HG02884 (cell line): ENCODE measurements at regions not wholly inside any gene's neighbourhood (a gene's known extent, or its start where the extent isn't known, plus 50 kb on each side); places are given as distances from the start of the nearest gene placed in this dataset.
"Not testable (repeated sequence)": the region's sequence is repeated elsewhere in the genome, so short reads cannot be mapped to it uniquely, and the experiment has no call there.

Experiments
- ATAC-seq: cut with Tn5 transposase; IDR thresholded peaks from one replicate; pipeline ENCODE4 v1.9.1; 2021; ENCODE audit warnings: mild to moderate bottlenecking, moderate library complexity; ENCODE audit not compliant: unreplicated experiment

DNA sequence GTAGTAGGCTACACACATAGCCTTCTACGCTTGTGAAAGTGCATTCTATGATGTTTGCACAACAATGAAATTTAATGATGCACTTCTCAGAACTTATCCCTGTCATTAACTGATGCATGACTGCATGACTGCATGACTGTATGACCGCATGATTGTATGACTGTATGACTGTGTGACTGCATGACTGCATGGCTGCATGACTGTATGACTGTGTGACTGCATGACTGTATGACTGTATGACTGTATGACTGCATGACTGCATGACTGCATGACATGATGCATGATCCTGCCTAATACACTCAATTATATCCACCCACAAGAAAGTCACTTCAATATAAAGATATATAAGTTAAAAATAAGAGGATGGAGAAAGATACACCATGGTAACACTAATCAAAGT lies 365.4 kb upstream of the FSIP2 start:
- ATAC-seq, result no peak

DNA sequence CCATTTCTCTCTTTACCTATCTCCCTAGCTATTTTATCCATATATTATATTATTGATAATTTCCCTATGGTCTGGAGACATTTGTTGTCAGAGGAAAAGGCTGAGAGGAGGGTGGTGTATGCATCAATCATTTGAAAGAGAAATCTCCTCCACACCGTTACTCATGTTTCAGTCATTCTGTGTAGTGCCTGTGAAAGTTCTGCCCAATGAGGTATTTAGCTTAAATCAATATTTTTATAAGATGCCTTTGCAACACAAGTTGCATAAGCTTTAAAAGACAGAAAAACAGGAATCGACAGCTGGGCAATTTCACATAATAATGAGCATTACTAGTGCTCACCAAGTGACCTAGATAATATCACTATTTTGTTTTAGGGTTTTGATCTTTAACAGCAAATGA lies 363.7 kb upstream of the FSIP2 start:
- no peak for ATAC-seq

DNA sequence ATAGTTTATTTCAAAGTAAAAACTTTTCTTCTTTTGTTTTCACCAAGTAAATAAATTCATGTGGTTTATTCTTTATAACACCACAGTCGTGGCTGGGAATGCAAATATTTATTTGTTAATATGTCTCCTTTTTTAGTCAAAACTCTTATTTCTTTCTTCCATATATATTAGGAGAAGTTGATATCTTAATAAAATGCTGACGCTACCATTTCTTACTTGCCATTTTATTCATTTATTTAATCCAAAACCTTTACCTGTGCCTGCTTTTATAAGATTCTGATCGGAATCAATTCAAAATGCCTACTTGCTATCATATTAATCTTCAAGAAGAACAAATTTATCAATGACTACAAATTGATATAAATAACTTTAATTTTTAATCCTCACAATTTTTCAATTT lies 362.9 kb upstream of the FSIP2 start:
- no peak for ATAC-seq

DNA sequence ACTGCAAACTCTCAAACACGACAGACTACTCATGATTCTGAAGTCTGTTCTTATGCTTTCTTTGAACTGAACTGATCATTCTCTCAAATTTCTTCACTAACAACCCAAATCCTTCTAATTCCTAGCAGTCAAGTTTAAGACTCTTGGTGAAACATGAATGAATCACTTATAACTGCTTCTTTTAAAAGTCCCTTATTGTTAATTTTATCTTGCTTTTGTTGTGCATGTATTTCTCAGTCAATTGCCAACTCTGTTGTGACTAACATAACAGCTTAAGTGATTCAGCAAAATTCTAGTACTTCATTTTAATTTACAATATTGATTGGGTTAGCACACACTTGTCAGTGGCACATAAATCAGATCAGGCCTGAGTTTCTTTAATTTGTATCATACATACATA lies 357.0 kb upstream of the FSIP2 start:
- no peak for ATAC-seq

DNA sequence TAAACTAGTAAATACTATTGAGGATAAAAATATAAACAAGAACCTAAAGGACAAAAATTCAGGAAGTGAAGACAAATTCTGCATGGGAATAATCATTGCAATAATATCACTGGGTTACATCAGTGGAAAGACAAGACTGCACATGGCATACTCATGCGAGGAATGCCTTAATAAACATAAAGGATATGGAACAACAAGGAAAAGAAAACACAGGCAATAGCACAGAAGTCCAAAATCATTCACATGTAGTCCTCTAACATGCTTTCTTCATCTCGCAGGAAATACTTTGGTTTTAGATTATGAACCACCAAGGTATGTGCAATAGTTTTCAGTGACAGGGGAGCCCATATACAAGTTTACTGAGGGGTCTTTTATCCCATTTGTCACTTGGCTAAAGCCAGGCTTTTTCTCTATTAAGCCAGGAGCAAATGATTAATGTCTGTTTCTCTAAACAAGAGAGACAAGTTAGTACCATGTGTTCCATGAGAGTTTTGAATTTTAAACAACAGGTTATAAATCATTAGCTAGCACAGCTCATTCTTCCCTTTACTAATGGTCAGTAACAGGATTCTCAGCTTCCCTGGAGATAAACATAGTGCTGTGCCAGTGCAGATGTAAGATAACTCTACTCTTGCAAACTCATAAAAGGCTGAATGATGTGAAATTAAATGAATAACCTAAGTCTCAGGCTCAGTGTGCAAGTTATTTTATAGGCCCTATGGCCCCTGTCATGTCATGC lies 353.6 kb upstream of the FSIP2 start:
- no peak for ATAC-seq

DNA sequence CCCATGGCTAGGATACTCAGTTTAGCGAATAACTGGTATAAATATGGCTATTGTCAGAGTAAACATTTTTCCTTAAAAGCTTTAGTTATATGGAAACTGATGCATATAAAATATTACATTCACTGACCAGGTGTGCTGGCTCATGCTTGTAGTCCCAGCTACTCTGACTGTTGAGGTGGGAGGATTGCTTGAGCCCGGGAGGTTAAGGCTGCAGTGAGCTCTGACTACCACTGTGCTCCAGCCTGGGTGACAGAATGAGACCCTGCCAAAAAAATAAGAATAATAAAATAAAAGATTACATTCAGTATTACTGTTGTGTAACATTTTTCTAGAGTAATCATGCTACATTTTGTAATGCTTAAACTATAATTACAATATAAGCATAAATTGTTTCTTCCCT lies 350.4 kb upstream of the FSIP2 start:
- ATAC-seq, result no peak

DNA sequence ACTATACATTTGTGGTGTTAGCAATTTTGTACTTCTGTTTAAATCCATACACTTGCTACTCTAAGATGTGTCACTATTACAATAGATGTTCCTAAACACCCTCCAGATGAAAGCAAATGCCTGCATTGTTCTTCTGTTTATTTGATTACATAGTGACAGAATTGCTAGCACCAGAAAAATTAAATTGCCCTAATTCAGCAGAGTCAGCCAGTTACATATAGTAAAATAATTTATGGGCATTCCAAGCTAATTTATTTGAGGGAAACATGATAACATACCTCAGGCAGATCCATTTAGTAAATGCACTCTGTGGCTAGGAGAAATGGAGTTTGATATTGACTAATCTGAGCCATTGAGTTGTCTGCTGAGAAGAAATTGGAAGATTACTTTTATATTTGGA lies 347.1 kb upstream of the FSIP2 start:
- no peak for ATAC-seq

DNA sequence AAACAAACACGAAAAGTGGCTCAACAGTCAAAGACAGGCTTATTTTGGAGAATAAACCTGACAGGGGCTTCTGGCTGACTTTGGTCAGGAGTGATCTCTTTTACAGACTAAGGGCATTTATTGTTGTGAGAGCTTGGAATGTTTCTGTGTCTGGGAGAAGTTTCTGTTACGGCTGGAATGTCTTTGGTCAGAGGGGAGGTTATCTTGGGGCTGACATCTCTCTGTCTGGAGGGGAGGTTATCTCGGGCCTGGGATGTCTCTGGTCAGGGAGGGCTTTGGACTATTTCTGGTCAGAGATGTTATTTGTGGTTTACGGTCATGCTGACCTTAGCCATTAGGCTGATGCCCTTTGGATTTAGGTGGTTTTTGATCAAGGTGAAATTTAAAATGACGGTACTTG lies 345.5 kb upstream of the FSIP2 start:
- ATAC-seq, result no peak

DNA sequence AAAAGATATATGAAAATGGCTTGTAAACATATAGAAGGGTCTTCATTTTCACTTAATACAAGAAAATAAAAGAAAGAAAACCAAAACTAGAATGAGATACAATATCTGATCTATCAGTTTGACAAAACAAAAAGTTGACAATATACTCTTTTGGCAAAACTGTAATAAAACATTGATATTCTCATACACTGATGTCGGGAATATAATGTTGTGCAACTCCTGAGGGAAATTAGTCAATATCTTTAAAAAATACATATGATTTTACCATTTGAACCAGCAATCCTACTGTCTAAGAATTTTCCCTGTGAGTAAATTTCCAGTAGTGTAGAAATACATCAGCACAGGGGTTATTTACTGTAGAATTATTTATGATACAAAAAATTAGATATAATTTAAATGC lies 336.1 kb upstream of the FSIP2 start:
- no peak for ATAC-seq

DNA sequence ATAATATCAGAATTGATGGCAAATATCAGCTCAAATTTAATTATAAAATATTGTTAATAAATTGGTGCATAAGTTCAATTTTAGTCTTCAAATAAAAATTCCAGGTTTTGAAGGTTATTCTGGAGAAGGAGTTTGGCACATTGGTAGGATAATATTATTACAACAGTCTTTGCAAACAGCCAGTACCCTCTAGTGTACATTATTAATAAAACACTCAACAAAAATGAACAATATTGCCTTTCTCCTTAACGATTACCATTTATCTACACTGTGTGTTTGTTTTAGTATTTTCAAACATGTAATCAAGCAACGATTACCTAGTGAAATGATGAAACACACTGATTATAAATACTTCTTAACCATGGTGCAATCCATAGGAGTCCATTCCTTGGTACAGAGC lies 334.0 kb upstream of the FSIP2 start:
- no peak for ATAC-seq

DNA sequence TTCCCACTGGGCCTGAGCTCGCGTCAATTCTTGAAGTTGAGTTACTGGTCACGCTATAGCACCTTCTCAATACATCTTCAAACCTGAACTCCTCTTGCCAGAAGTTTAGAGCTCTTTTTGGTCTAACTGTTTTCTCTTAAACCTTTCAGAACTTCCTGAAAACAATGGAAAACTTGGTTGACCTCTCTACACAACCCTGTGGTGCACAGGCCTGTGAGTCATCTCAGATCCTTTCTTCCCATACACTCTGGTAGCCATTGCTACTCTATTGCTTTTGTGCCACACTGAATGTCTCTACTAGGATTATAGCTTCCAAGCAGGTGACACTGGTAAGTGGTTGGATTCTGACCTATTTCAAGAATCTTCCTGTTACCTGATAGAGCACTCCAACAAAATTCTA lies 321.5 kb upstream of the FSIP2 start:
- ATAC-seq, result no peak

DNA sequence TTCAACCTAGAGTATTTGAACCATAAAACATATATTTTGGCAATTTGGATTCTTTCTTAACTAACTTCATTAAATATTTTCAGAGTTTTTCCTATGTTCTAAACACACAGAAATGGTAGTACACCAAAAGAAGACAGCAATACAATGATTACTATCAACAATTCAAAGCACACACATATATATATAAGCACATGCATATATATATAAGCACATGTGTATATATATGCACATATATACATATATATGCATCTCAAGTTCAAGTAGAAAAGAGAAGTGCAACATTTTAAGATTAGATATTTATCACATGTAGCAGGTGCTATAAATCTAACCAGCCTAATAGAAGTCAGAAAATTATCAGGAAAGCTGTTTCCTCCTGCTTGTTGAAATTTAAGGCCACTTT lies 320.9 kb upstream of the FSIP2 start:
- ATAC-seq, result no peak

DNA sequence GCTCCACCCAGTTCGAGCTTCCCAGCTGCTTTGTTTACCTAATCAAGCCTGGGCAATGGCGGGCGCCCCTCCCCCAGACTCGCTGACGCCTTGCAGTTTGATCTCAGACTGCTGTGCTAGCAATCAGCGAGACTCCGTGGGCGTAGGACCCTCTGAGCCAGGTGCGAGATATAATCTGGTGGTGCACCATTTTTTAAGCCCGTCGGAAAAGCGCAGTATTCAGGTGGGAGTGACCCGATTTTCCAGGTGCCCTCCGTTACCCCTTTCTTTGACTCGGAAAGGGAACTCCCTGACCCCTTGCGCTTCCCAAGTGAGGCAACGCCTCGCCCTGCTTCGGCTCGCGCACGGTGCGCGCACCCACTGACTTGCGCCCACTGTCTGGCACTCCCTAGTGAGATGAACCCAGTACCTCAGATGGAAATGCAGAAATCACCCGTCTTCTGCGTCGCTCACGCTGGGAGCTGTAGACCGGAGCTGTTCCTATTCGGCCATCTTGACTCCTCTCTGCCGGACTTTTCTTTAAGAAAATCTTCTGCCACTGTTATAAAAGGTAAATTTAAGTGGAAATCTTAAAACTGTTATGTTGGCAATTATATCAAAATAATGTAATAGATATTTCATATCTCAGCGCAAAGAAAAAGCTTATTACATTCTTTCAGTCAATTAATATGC lies 313.5 kb upstream of the FSIP2 start:
- ATAC-seq, result not testable (repeated sequence)

DNA sequence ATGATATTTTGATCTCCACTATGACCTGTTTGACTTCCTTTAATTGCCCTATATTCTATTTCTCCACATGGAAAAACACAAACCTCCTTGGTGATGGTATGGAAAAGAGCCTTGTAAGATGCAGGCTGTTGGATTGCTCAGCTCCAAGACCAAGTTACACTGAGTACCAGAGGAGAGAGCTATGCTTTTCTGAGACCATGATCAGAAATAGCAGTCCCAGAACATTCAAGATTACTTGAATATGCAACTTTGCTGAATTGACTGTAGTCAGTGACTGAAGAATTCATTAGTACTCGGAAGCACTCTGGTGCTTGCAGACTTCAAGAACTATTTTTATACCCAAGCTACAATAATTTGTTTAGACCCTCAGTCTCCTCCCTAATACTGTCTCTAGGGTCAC lies 310.6 kb upstream of the FSIP2 start:
- ATAC-seq, result no peak

DNA sequence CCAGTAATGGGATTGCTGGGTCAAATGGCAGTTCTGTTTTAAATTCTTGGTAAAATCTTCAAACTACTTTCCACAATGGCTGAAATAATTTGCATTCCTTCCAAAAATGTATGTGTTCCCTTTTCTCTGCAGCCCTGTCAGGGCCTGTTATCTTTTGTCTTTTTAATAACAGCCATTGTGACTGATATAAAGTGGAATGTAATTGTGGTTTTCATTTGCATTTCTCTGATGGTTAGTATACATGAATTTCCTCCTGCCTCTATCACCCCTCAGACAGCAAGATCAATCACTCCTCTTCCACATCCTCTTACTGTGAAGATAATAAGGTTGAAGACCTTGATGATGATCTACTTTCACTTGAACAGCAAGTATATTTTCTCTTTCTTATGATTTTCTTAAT lies 304.8 kb upstream of the FSIP2 start:
- ATAC-seq, result no peak

DNA sequence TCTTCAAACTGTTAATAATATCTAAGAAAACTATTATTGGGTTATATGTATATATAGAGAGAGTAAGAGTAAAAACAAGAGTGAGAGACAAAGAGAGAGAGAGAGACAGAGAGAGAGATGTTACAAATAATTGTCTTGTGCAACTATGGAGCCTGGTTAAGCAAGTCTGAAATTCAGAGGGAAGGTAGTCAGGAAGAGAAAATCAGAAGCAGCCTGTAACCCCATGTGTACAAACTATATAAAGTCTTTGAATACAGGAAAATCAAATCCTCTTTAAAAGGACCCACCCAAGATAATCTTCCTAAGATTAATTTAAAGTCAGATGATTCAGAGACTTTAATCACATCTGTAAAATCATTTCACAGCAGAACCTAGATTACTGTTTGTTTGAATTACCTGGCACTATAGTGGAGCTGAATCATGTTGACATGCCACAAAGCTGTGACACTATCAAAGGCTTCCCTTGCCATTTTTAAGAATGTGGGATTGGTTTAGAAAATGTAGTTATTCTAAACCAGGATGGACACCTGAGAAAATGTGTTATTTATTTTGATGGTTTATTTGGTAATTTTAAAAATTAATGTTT lies 301.7 kb upstream of the FSIP2 start:
- no peak for ATAC-seq

DNA sequence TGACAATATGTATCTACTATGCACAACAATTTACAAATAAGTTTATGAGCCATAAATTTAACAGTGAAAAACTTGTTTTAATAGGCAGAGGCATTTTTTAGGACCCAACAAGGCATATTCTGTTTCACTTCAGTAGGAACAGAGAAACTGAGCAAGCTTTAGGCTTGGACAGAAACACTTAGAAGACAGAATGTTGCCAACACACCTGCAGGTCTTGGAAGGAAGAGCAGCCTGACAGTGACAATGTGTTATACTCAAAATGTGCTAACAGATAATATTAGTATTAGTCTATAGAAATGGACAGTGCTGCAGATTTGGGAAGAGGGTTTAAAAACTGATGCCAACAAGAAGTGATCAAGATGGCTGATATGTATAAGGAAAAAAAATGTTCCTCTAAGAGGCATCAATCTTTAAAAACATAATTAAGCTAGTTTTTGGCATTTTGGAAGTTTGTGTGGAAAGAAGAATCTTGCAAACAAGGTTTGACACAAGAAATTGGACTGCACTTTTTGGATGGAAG lies 297.1 kb upstream of the FSIP2 start:
- no peak for ATAC-seq

DNA sequence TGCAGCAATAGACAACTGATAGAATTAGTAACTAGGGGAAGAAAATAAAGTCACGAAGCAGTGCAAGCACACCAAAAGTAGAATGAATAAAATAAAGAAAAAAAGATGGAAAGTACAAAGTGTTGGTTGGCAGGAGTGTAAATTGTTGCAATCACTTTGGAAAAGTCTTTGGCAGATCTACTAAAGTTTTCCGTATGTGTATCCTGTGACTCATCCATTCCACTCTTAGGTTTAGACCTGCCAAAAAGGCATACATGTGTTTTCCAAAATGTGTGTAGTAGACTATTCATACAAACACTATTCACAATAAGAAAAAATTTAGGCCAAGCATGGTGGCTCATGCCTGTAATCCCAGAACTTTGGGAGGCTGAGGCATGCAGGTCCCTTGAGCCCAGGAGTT lies 282.1 kb upstream of the FSIP2 start:
- no peak for ATAC-seq

DNA sequence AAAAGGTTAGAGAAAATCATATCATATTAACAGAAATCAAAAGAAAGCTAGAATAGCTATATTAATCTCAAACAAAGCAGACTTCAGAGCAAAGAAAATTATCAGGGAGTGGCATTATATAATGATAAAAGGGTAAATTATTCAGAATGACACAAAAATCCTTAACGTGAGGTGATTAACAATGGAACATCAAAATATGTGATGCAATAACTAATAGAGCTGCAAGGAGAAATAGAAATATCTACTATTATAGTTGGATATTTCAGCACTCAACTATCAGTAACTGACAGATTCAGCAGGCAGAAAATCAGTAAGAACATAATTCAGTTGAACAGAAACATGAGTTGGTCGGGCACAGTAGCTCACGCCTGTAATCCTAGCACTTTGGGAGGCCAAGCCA lies 275.1 kb upstream of the FSIP2 start:
- no peak for ATAC-seq

DNA sequence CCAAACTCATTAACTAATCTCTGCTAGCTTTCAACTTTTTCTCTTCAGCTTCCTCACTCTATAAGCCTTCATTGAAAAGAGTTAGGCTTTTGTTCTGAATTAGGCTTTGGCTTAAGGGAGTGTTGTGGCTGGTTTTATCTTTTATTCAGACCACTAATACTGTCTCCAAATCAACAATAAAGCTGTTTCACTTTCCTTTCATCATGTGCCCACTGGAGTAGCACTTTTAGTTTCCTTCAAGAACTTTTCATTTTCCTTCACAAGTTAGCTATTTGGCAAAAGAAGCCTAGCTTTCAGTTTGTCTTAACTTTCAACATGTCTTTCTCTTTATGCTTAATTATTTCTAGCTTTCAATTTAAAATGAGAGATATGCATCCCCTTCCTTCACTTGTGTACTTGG lies 271.7 kb upstream of the FSIP2 start:
- ATAC-seq, result no peak

DNA sequence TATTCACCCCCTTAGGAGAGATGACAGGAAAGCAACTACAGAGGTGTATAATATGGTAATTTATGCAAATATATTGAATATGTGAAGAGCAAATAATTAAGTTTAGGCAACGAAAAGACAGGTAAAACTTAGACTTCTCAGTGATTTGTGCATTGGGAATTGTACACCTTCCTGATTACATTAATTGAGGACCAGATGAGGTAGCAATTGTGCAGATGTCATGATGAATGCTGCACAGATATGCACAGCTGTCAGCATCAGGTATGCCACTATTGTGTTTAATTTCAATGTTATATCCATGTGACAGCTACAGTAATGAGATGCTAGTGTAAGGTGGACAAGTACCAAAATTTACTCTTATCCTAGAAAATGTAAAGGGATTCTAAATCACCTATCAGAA lies 267.2 kb upstream of the FSIP2 start:
- no peak for ATAC-seq

DNA sequence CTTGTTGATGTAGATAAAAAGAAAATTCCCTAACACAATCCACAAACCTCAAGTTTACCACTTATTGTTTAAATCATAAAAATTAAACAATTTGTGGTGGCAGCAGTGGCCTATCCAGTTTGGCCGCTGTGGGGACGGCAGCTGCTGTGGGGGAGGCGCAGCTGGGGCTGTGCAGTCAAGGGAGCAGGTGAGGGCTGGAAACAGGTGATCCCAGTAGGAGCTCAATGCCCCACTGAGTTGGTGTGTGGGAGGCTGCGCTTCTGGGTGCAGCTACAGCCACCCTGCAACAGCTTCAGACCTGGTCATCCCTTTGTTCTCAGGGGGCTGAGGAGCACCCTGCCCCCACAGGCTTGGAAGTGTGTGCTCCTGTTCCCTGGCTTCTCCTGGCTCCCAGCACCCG lies 266.0 kb upstream of the FSIP2 start:
- ATAC-seq, result no peak
